ENCODE measurements at regions not wholly inside any gene's neighbourhood (a gene's known extent, or its start where the extent isn't known, plus 50 kb on each side); places are given as distances from the start of the nearest gene placed in this dataset.

- BruUV-seq (replicated peaks): no TSS peak
- Mint-ChIP-seq H3K36me3 (ENCODE audit: insufficient read depth, unreplicated experiment) (peaks cover 4% of the 10 kb centered on the region), H3K4me1 (ENCODE audit: low read depth, unreplicated experiment) (no peaks in the 10 kb centered on the region), H3K27ac (ENCODE audit: unreplicated experiment) (no peak overlapping the region), H3K9me3 (ENCODE audit: low read depth, unreplicated experiment) (no peaks in the 10 kb centered on the region), H3K4me3 (ENCODE audit: low read depth, unreplicated experiment) (no peak overlapping the region), H3K27me3 (ENCODE audit: unreplicated experiment) (peaks cover 45% of the 10 kb centered on the region)
- no peak for TF ChIP-seq CTCF (IDR thresholded peaks at IDR 0.05; ENCODE audit: unreplicated experiment)
- DNase-seq: no peak
- CTCF ChIA-PET: no interaction called here
- intact Hi-C loops (cut with micrococcal nuclease; ENCODE audit: unreplicated experiment): no loop called here
Observed at GRCh38 chr1:4021136-4021973, 121.3 kb upstream of the C1orf174 start.

DNA sequence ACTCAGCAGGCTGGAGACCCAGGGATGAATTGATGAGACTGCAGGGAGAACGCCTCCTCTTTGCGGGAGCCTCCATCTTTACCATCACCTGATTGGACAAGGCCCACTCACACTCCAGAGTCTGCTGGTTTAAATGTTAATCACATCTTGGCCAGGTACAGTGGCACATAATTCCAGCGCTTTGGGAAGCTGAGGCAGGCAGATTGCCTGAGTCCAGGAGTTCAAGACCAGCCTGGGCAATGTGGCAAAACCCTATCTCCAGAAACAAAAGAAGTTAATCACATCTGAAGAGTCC lies 121.8 kb upstream of the C1orf174 start:
- DNase-seq: no peak
- peaks cover 39% of the 10 kb centered on the region for H3K27me3 Mint-ChIP-seq (ENCODE audit: unreplicated experiment)
- CTCF ChIA-PET: no interaction called here
- no peak for TF ChIP-seq CTCF (IDR thresholded peaks at IDR 0.05; ENCODE audit: unreplicated experiment)
- BruUV-seq (replicated peaks): no TSS peak
- H3K36me3 Mint-ChIP-seq (ENCODE audit: insufficient read depth, unreplicated experiment): no peaks in the 10 kb centered on the region
- H3K27ac Mint-ChIP-seq (ENCODE audit: unreplicated experiment): no peak overlapping the region
- intact Hi-C loops (cut with micrococcal nuclease; ENCODE audit: unreplicated experiment): no loop called here
- no peaks in the 10 kb centered on the region for H3K4me1 Mint-ChIP-seq (ENCODE audit: low read depth, unreplicated experiment)
- H3K4me3 Mint-ChIP-seq (ENCODE audit: low read depth, unreplicated experiment): no peak overlapping the region
- H3K9me3 Mint-ChIP-seq (ENCODE audit: low read depth, unreplicated experiment): no peaks in the 10 kb centered on the region

GRCh38 chr1:4022715-4023114 lies 122.6 kb upstream of the C1orf174 start:
- H3K4me3 Mint-ChIP-seq (ENCODE audit: low read depth, unreplicated experiment): no peak overlapping the region
- DNase-seq: no peak
- no peaks in the 10 kb centered on the region for H3K9me3 Mint-ChIP-seq (ENCODE audit: low read depth, unreplicated experiment)
- CTCF ChIA-PET: no interaction called here
- no peak for TF ChIP-seq CTCF (IDR thresholded peaks at IDR 0.05; ENCODE audit: unreplicated experiment)
- BruUV-seq (replicated peaks): no TSS peak
- intact Hi-C loops (cut with micrococcal nuclease; ENCODE audit: unreplicated experiment): no loop called here
- H3K27ac Mint-ChIP-seq (ENCODE audit: unreplicated experiment): no peak overlapping the region
- peaks cover 37% of the 10 kb centered on the region for H3K27me3 Mint-ChIP-seq (ENCODE audit: unreplicated experiment)
- H3K36me3 Mint-ChIP-seq (ENCODE audit: insufficient read depth, unreplicated experiment): no peaks in the 10 kb centered on the region
- no peaks in the 10 kb centered on the region for H3K4me1 Mint-ChIP-seq (ENCODE audit: low read depth, unreplicated experiment)

DNA sequence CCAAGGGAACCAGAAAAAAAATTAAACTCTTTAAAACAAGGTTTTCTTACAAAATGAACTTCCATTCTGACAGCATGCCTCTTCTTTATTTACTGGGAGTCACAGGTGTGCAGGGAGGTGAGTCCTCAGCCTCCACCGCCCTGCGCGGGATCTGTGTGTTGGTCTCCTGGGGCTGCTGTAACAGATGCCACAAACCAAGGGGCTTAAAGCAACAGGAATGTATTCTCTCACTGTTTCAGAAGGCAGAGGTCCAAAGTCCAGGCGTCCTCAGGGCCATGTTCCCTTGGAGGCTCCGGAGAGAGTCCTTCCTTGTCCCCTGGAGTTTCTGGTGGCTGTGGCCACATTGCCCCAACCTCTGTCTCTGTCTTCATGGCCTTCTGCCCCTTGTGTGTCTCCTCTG lies 123.6 kb upstream of the C1orf174 start:
- no peak for TF ChIP-seq CTCF (IDR thresholded peaks at IDR 0.05; ENCODE audit: unreplicated experiment)
- BruUV-seq (replicated peaks): no TSS peak
- DNase-seq: no peak
- Mint-ChIP-seq H3K4me1 (ENCODE audit: low read depth, unreplicated experiment) (no peaks in the 10 kb centered on the region), H3K27me3 (ENCODE audit: unreplicated experiment) (peaks cover 37% of the 10 kb centered on the region), H3K36me3 (ENCODE audit: insufficient read depth, unreplicated experiment) (no peaks in the 10 kb centered on the region), H3K4me3 (ENCODE audit: low read depth, unreplicated experiment) (no peak overlapping the region), H3K27ac (ENCODE audit: unreplicated experiment) (no peak overlapping the region), H3K9me3 (ENCODE audit: low read depth, unreplicated experiment) (no peaks in the 10 kb centered on the region)
- intact Hi-C loops (cut with micrococcal nuclease; ENCODE audit: unreplicated experiment): no loop called here
- CTCF ChIA-PET: no interaction called here
